Endothelial cell of umbilical vein (primary cell): ENCODE measurements at regions not wholly inside any gene's neighbourhood (a gene's known extent, or its start where the extent isn't known, plus 50 kb on each side); places are given as distances from the start of the nearest gene placed in this dataset.

ENCODE experiments used
- BruUV-seq: library from RNA; stranded (reverse); fragments of 400-500 nt; replicated peaks from 2 replicates; lab custom pipeline; 2021; lab: Mats Ljungman, UMichigan
- CTCF ChIA-PET: fragments of 300-600, 350-600 bp; sonication (Branson Sonifier 250); formaldehyde crosslinking; loops from one replicate; lab custom pipeline; 2021; ENCODE audit warnings: antibody characterized with exemption, inconsistent platforms; lab: Charles Lee
- POLR2A ChIA-PET: fragments of 300-600, 350-600 bp; sonication (Branson Sonifier 250); formaldehyde crosslinking; loops from one replicate; lab custom pipeline; 2021; ENCODE audit warnings: antibody characterized with exemption, inconsistent platforms; lab: Charles Lee
- DNase-seq: peaks from one replicate; pipeline ENCODE4 v3.0.0-alpha.2; 2011; ENCODE audit warnings: low read depth, low spot score
- FAIRE-seq: peaks from 2 replicates; lab custom pipeline; 2011; peaks lifted over from hg19 to GRCh38; lab: Jason Lieb, UNC
- H2AFZ ChIP-seq: 2 replicates; pipeline ENCODE4 v1.6.0; 2012; ENCODE audit warnings: low read depth, low read length, control low read depth, inconsistent platforms
- H3K27ac ChIP-seq: 2 replicates; pipeline ENCODE4 v1.5.1; 2011; ENCODE audit warnings: low read depth, mild to moderate bottlenecking, control low read depth, low read length, moderate library complexity; ENCODE audit not compliant: insufficient read depth
- H3K27me3 ChIP-seq, 2 experiments: 2 replicates each; pipeline versions ENCODE4 v1.6.0 to v1.6.1; 2011; ENCODE audit warnings: low read length in 2 of 2, mixed read lengths in 1 of 2; ENCODE audit not compliant: control insufficient read depth in 2 of 2, insufficient read depth in 2 of 2
- H3K36me3 ChIP-seq, 2 experiments: 2 replicates in 1 of 2; 3 replicates in 1 of 2; pipeline ENCODE4 v1.5.1; 2011; ENCODE audit warnings: low read length in 2 of 2, mild to moderate bottlenecking in 1 of 2, moderate library complexity in 1 of 2; ENCODE audit not compliant: control insufficient read depth in 2 of 2, insufficient read depth in 2 of 2; ENCODE audit errors: extremely low read depth in 1 of 2
- H3K4me1 ChIP-seq: 3 replicates; pipeline ENCODE4 v1.5.1; 2011; ENCODE audit warnings: mild to moderate bottlenecking, low read length; ENCODE audit not compliant: control insufficient read depth, insufficient read depth; ENCODE audit errors: extremely low read depth
- H3K4me2 ChIP-seq: 2 replicates; pipeline ENCODE4 v1.6.1; 2011; ENCODE audit warnings: low read length, control low read depth, mixed read lengths; ENCODE audit not compliant: insufficient read depth
- H3K4me3 ChIP-seq, 3 experiments: fragments of 200-600 bp in 1 of 3; sonication (generic), shearing (Covaris generic) in 1 of 3; replicated peaks in 1 of 3; 2 replicates each; pipeline ENCODE4 v1.5.1; 2011 to 2016; ENCODE audit warnings: control low read depth in 3 of 3, low read length in 3 of 3, mild to moderate bottlenecking in 2 of 3, inconsistent platforms in 1 of 3, low read depth in 1 of 3, moderate library complexity in 1 of 3; ENCODE audit not compliant: insufficient read depth in 1 of 3
- H3K79me2 ChIP-seq: 2 replicates; pipeline ENCODE4 v1.6.0; 2012; ENCODE audit warnings: low read length, inconsistent platforms; ENCODE audit not compliant: control insufficient read depth, insufficient read depth
- H3K9ac ChIP-seq: replicated peaks from 2 replicates; pipeline ENCODE3; 2011; ENCODE audit warnings: low read length, control low read depth; ENCODE audit not compliant: insufficient read depth; ENCODE audit errors: extremely low read depth
- H3K9me1 ChIP-seq: replicated peaks from 3 replicates; pipeline ENCODE4 v1.6.0; 2011; ENCODE audit warnings: mild to moderate bottlenecking, low read length; ENCODE audit not compliant: control insufficient read depth, insufficient read depth; ENCODE audit errors: extremely low read depth
- H3K9me3 ChIP-seq: replicated peaks from 2 replicates; pipeline ENCODE4 v1.5.1; 2012; ENCODE audit warnings: low read length, inconsistent platforms; ENCODE audit not compliant: control insufficient read depth, insufficient read depth
- H4K20me1 ChIP-seq: replicated peaks from 2 replicates; pipeline ENCODE3; 2011; ENCODE audit warnings: mild to moderate bottlenecking, low read length; ENCODE audit not compliant: control insufficient read depth, insufficient read depth; ENCODE audit errors: extremely low read depth
- CTCF ChIP-seq, 2 donors: IDR thresholded peaks; 1 replicate in 1 of 2; 2 replicates in 1 of 2; pipeline ENCODE4 v1.5.1; 2011; ENCODE audit warnings: low read length in 2 of 2, mild to moderate bottlenecking in 2 of 2, moderate library complexity in 2 of 2, control low read depth in 1 of 2, inconsistent platforms in 1 of 2, low read depth in 1 of 2; ENCODE audit not compliant: insufficient read depth in 1 of 2; ENCODE audit errors: extremely low read depth in 1 of 2
- EZH2 ChIP-seq: IDR thresholded peaks from 2 replicates; pipeline ENCODE4 v1.6.1; 2012; ENCODE audit warnings: borderline replicate concordance, low read depth, mild to moderate bottlenecking, moderate library complexity, low read length, inconsistent platforms; ENCODE audit not compliant: severe bottlenecking
- FOS ChIP-seq: IDR thresholded peaks from 2 replicates; pipeline ENCODE4 v1.6.1; 2011; ENCODE audit warnings: mild to moderate bottlenecking, low read length, moderate library complexity, borderline replicate concordance; ENCODE audit not compliant: insufficient read depth
- GATA2 ChIP-seq: IDR thresholded peaks from 2 replicates; pipeline ENCODE4 v1.7.0; 2011; ENCODE audit warnings: low read depth, mild to moderate bottlenecking, moderate library complexity, mixed read lengths, low read length; ENCODE audit not compliant: insufficient read length, insufficient read depth
- JUN ChIP-seq: IDR thresholded peaks from 2 replicates; pipeline ENCODE4 v1.6.1; 2011; ENCODE audit warnings: borderline replicate concordance, low read depth; ENCODE audit not compliant: insufficient read length, insufficient read depth
- POLR2A ChIP-seq: IDR thresholded peaks from 2 replicates; pipeline ENCODE4 v1.6.1; 2012; ENCODE audit warnings: low read depth, mild to moderate bottlenecking, control low read depth, low read length
- dilution Hi-C: fragments of 300-500 bp; cut with MboI; formaldehyde crosslinking; loops from one replicate; pipeline ENCODE4 v1.15.0; 2019; ENCODE audit warnings: low sequenced_read_pairs; ENCODE audit not compliant: extremely low pct_ligation_motif_present
- intact Hi-C: fragments of 100-400 bp; cut with micrococcal nuclease; formaldehyde crosslinking; loops from one replicate; pipeline ENCODE4 v1.10.0; 2022

GRCh38 chr14:100438271-100438670, 115.1 kb downstream of the SLC25A47 start:
- no TSS peak for BruUV-seq
- Histone ChIP-seq H3K4me2 (no peak overlapping the region), H3K9ac (no peak overlapping the region), H3K9me1 (no peaks in the 10 kb centered on the region), H3K4me1 (peaks cover 5% of the 10 kb centered on the region), H3K9me3 (no peaks in the 10 kb centered on the region), H3K36me3 (no peaks in the 10 kb centered on the region), H4K20me1 (peaks cover 2% of the 10 kb centered on the region), H3K79me2 (no peaks in the 10 kb centered on the region), H3K27ac (no peak overlapping the region), H3K27me3 (no peaks in the 10 kb centered on the region), H2AFZ (no peak overlapping the region), H3K4me3 (no peak overlapping the region)
- DNase-seq (no peak), FAIRE-seq (no peak)
- CTCF ChIA-PET = interaction anchor here (1.2 to 3.5 kb wide), 4 partner anchors 13 to 208 kb away, joined by 5 to 34 read pairs (median 14); no protein-coding TSS in a partner anchor
- dilution Hi-C loops (no loop called here), intact Hi-C loops (no loop called here)
- POLR2A ChIA-PET = no interaction called here
- no peak for TF ChIP-seq EZH2
- TF ChIP-seq FOS = no peak
- TF ChIP-seq POLR2A = no peak
- TF ChIP-seq CTCF (IDR thresholded peaks at IDR 0.05; ENCODE audit: extremely low read depth in 1 of 2, insufficient read depth in 1 of 2, low read depth in 1 of 2, low read length in 2 of 2) = no peak
- TF ChIP-seq GATA2 = no peak
- no peak for TF ChIP-seq JUN
